ENCODE measurements at regions not wholly inside any gene's neighbourhood (a gene's known extent, or its start where the extent isn't known, plus 50 kb on each side); places are given as distances from the start of the nearest gene placed in this dataset.

- TF ChIP-seq CTCF (IDR thresholded peaks at IDR 0.05; ENCODE audit: low read length) (no peak), EZH2phosphoT487 (IDR thresholded peaks at IDR 0.05; ENCODE audit: low read length) (no peak), EZH2 (optimal IDR thresholded peaks at IDR 0.05; ENCODE audit: low read depth, low read length) (no peak)
Observed at GRCh38 chr11:43067681-43068080, 244.1 kb upstream of the API5 start.

All from MM.1S (cell line).